ENCODE measurements at regions not wholly inside any gene's neighbourhood (a gene's known extent, or its start where the extent isn't known, plus 50 kb on each side); places are given as distances from the start of the nearest gene placed in this dataset.

DNA sequence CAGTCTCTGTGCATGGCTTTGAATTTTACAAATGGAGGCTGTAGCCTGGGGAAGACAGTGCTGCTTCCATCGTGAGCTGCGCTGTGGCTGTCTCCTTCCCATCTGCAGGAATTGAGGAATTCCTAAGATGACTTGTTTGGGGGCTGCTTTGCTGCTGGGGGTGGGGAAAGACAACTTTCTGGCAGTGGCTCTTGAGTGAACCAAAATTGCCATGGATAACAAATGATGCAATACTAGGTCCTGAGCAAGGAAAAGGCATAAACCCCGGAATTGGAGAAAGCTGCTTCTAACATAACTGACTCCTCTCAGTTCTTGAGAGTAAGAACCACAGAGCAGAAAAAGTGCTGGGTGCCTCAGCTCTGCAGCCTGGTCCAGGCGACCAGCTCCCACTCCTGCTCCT is 245.0 kb upstream of the RPL38 start:
- no peak for DNase-seq

DNA sequence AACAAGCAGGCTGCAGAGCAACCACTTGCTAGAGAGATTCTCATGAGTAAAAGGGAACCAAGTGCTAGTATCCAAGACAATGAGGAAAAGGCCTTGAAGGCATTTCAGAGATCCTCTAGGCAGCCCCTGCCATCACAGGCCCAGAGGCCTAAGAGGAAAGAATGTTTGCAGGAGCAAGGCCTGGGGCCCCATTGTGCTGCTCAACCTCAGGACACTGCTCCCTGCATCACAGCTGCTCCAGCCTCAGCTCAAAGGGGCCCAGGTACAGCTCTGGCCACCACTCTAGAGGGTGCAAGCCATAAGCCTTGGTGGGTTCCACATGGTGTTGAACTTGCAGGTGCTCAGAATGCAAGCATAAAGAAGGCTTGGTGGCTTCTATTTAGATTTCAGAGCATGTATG is 243.0 kb upstream of the RPL38 start:
- DNase-seq, result no peak

DNA sequence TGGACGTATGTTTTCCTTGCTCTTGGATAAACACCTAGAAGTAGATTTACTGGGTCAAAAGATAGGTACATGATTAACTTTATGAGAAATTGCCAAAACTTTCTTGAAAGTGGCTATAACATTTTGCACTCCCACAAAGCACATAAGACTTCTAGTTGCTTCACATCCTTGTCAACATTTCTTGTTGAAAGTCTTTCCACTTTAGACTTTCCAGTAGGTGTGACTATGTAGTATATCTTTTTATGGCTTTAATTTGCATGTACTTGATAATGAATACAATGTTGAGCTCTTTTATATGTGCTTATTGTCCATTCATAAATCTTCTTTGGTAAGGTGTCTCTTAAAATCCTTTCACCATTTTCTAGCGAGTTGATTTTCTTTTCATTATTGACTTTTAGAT is 241.2 kb upstream of the RPL38 start:
- DNase-seq, result no peak

DNA sequence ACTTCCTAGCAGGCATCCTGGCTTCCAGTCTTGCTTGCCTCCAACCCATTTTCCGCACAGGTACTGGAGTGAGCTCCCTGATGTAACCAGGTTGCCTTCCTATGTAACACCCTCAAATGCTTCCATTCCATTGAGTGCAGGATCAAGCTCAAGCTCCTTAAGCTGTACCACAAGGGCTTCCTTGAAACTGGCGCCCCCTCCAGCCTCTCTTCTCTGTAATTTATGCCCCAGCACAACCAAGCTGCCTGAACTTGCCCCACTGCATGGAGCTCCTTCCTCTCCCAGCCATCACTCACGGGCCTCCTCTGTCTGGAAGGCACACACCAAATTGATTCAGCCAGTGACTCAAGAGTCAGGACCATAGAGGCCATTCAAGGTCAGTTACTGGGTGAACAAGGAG is 234.8 kb upstream of the RPL38 start:
- DNase-seq, result no peak

DNA sequence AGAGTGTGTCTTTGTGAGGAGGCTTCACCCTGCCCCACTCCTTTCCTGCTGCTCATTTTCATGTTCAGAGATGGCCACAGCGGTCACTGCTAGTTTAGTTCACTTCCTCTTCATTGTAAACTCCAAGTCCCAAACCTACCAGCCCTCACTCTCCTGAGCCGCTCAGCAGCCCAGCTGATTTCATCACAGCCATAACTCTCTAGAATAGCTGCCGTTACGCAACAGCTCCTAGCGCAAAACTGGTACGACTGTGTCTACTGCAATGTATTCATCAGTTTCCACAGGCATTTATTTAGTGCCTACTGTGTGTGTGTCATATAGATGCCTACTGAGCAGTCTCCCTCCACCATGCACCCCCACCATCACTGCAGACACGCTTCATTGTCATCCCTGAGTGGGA is 233.5 kb upstream of the RPL38 start:
- no peak for DNase-seq

DNA sequence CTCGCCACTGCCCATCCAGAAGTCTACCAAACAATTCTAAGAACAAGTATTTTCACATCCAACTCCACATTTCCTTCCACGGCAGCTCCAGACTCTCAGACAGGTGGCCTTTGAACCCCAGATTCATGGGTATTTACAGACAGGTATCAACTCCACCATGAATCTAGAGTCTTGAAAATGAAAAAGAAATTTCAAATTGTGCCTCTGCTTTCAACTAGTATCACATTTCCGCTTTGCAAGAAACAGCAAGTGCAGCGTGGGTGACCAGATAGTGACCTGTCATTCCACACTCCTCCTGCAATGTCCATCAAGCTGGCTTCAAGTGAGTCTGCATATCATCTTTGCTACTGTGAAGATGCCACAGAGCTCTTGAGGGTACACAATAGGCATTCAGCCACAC is 232.4 kb upstream of the RPL38 start:
- no peak for DNase-seq

DNA sequence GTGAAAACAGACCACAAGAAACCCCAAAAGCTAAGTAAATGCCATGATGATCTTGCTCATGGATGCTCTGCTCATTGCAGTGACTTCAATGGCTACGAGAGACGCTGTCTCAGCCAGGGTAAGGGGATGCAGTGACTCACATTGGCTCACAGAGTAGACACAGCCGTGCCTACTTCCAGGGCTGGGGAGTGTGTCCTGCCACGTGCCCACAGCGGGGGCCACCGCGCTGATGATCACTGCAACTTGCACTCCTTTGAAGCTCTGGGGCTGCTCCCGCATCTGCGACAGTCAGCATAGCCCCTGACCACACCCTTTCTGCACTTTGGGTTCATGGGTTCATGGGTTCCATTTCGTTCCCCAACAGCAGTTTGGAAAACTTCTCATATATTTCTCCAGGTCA is 231.4 kb upstream of the RPL38 start:
- no peak for DNase-seq

DNA sequence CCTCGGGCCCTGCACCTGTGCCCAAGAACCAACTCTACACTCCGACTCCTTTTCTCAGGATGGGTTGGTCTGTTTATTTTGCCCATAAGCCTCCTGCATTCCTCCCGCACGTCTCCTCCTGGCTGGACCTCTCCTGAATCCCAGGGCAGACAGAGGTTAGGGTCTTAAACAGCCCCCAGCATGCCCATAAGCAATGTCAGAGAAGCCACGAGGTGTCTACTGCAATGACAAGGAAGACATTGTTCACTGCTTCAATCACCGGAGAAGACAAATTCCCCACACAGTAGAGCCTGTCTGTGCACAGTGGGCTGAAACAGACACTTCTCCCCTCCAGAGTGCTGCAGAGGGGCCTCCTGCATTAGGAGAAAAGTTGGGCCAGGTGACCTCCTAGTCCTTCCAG is 230.6 kb upstream of the RPL38 start:
- no peak for DNase-seq

DNA sequence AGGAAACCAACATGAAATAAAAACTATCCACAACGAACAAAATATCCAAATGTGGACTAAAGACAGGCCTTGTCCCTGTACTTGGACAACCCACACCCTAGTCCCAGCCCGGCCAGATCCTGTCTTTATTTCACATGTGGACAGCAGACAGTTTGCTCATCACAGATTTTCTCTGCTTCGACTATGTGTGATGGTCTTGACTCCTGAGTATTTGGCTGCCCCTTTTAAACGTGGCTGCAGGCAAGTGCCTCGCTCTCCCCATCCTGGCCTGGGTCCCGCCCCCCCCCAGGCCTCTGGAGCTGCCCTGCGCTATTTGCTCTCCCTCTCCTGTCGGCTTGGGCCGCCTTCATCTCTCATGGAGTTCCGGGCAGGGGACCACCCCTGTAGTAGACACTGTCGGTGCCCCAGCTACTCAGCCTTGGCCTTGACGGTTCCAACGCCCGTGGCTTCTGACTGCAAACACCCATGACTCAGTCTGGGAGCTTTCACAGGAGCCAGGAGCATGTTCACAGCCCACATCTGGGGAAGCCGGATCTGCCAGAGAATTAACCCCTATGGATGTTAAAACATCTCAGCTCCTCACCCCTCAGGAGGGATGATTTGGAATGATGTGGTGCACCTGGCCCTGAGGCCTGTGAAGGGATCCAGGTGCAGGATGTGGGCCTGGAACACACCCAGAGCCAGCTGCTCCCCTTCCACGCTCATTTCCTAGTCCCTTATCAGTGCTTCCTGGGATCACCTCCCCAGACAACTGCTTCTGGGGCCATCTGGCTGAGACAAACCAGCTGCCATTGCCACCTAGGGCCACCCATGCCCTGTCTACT is 229.7 kb upstream of the RPL38 start:
- DNase-seq, result no peak

DNA sequence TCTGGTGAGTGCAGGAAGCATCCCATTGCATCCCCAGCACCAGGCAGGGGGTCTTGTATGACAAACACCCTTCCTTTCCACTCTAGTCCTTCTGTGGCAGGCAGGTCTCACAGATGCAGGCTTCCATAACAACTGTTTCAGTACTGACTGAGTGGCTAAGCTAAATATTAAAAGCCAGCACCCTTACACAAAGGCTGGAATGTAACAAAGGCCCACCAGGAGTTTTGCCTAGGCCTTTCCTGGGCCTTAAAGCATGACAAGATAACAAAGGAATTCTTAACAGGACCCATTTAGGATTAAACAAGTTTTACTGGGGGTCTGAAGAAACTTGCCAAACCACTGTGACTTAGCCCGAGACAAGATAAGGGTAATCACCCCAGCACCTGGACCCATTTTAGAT is 228.9 kb upstream of the RPL38 start:
- DNase-seq, result no peak

DNA sequence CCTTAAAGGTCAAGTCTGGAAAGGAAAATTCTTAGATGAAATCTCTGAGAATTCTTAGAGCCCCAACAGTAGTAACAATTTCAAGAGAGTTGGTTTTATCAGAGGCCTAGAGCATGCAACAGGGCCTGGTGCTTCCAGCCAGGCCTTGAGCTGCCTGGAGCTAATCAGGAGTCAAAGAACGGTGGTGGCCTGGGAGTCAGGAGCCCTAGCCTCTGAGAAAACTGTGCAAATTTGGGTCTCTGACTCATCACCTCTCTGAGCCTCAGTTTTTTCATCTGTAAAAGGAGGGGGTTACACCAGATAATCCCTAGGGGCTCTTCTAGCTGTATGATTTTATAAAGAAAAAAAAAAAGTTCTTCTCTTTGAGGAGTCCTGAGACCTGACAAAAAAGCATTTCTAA is 227.3 kb upstream of the RPL38 start:
- no peak for DNase-seq

DNA sequence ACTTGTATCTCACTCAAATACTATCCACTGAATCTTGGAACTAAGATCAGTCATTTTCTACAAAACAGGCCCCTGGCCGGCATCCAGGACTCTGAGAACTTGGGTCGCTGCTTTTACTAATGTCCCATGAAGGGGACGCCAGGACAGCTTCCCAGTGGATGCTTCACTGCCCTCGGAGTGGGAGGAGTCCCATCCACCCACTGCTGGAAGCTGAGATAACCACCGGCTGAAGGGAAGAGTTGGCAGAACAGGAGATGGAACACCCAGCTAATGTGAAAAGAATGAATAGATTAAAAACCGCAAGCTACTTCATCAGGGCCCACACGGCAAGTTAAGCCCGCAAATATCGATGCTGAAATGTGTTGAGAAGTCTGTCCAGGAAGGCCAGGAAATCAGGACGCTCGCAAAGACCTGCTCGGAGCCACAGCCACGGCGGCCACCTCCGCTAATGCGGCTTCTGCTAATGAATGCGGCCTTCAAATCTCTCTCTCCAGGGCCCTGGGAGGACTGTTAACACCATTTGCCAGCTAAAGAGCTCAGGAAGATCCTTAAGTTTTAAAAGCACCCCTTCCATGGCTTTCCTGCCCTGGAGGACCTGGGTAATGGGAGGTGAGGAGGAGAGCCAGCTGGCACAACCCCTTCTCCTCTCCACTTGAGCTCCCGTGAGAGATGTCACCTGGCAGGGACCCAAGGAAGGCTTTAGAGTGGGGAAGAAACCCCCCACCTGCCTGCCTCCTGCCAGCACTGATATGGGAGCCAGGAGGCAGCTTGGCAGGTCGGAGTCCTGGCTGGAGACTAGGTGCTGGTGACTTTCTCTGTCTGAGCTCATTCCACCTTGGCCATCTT is 226.6 kb upstream of the RPL38 start:
- DNase-seq, result no peak

DNA sequence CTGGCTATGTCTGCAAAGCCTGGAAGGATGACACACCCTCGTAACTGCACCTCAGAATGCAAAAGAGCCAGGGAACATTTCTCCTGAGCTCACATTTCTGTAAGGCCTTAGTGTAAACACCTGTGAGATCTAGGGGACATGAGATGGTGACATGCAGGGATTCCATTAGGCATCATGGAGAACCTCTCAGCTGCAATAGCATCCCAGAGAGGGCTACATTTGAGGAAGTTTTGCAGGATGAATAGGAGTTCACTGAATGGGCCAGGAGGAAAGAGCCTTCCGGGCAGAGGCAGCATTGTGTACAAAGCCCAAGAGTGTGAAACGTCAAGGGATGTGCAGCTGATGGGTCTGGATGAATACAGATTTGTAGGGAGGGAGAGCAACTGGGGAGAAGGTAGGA is 223.0 kb upstream of the RPL38 start:
- DNase-seq, result no peak

DNA sequence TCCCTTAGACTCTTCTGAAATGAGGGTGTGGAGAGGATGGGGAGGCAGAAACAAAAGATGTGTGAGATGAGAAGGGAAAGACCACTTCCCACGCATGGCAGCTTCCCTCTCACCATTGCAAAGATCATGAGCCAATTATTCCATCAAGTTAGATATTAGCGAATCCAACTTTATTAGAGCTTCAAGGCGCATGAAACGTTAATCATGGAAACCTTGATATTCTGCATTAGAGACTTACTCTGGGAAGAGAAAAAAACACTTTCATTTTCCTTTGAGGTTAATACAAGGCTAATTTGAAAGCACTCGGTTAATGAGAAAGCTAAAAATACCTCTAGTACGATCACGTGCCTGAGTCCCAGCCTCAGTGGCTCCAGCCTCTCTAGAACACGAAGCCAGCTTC is 220.6 kb upstream of the RPL38 start:
- no peak for DNase-seq

DNA sequence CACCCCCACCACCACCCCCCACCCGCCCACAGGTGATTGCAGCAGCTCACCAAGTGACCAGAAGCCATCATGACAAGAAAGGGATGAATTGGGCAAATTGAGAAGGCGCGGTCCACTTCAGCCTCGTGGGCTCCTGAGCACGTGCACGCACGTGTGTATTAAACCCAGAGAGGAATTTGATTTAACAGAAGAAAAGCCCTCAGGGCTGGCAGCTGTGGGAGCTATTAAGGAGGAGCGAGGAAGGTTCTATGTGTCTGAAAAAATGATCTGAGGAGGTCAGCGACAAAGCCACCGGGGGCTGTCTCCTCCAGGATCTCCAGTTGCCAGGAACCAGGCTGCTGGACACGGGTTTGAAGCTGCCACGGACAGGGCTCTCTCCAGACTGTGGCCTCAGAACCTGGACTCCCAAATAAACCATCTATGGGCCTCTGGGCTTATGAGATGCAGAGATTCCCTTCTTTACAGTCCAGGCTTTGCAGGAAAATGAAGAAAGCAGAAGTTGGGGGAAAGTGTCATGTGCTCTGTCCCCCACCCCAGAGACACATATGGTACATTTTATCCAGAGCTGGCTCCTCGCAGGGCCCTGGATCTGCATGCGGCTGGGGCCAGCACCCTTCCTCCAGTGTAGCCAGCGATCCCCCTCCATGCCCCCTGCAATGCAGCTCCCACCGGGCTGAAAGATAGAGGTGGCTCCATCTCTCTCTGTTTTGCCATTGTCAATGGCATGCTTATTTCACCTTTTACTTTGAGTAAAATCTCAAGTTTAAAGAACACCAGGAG is 219.7 kb upstream of the RPL38 start:
- DNase-seq, result no peak

DNA sequence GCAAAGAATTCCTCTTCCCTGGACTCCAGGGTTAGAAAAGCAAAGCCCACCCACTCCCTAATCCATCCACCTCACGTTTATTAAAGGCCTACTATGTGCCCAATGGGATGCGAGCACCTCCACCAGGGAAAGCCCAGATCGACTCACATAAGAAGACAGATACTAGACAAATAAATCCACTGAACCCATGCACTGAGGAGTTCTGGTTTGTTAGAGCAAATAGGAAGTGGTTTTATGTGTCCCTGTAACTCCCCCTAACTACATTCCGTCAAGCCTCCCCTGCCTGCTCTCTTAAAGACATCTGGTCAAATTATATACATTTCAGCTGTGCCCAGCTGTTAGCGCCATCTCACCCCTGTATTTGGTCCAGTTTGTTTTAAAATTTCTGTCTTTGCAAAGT is 218.5 kb upstream of the RPL38 start:
- no peak for DNase-seq

DNA sequence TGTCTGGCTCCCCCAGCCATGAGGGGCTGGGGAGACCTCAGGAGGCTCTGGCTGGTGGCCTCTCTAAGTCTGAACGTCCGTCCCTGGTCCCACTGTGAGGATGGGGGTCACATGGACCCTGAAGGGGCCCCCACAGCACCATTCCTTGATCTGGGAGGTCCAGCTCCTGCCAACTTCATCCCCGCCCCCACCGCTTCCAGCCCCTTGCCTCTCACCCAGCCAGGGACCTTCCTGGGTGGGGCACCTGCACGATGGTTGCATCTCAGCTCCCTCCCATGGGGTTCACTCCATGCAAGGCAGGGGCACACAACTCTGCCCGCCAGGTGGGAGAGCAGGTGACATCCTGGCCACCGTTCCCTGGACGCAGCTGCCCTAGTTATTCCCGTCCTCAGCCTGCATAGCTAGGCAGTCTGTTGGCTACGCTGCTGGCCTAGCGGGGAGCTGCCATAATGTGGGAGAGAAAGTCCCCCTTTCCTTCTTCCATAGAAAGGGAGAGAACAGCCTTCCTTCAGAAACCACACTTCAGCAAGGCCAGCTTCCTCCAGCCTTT is 217.9 kb upstream of the RPL38 start:
- DNase-seq, result no peak

DNA sequence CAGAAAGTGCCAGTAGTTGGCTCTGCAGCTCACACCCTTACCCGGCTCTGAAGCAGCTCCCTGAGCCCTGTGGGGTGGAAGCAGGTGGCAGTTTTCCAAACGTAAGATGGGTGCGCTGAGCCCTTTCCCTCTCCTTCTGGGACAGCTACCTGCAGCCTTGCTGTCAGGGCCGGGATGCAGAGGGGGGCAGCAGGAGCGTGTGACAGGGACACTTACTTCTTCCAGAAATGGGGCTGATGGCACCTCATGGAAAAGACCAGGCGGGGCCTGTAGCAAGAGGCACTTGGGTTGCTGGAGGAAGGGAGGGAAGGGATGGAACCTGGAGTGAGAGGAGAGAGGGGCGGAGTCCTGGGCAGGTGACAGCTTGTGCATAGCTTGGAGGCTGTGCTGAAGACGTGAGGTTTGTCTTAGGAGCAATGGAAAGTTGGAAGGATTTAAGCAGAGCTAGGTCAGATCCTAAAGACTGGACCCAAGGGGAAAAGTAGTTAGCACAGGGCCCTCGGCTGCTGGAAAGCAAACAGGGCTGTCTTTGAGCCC is 216.8 kb upstream of the RPL38 start:
- DNase-seq, result no peak

DNA sequence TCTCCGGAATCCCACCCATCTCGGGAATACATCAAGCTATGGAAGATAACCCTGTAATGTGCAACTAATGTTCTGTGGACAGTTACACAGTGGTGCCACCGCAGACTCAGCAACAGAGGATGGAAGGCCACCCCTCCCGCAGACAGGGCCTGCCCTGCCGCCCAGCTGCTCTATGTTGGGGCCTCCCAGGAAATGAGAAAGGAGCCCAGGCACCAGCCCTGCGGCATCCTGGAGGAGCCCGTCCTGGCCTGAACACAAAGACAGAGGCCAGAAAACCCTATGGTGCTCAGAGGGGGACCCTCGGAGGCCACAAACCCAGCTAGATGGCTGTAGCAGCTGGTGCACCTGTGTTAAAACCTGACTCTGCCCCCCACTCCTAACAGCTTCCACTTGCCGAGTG is 216.1 kb upstream of the RPL38 start:
- DNase-seq, result no peak

DNA sequence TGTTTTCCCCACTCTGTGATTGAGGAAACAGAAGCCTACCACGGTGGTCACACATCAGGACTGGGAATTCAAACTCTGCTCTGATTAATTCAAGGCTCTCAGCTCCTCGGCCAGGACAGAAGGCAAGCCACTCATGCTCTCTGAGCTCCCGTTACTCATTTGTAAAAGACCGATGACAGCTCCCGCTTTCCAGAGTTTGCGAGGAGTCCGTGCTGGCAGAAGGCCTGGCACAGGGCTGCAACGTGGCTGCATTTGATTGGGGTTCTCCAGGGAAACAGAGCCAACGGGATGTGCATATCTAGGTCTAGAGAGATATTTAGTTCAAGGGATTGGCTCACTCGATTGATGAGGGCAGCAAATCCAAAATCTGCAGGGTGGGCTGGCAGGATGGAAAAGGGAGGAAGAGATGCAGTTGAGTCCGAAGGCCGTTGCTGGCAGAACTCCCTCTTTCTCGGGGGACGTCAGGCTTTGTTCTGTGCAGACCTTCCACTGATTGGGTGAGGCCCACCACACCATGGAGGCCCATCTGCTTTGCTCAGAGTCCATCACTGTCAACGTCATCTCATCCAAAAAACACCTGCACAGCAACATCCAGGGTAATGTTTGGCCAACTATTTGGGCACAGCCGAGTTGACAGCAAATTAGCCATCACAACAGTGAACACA is 215.5 kb upstream of the RPL38 start:
- DNase-seq, result no peak

DNA sequence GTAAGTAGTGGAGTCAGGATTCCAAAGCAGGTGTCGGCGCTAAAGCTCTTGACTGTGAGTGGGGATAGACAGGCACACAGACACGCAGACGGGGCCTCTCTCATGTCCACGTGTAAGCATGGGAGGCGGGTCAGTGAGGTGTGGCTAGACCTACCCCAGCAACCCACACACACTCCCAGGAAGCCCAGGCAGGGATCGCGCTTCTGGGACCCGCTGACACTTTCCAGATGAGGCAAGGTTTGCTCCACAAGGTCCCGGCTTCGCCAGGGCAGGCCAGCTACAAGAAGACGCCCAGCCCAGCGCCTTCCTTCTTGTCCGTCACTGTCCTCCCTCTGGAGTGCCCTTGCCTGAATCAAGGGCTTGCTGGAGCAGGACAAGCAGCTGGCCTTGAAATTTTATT is 213.8 kb upstream of the RPL38 start:
- no peak for DNase-seq

DNA sequence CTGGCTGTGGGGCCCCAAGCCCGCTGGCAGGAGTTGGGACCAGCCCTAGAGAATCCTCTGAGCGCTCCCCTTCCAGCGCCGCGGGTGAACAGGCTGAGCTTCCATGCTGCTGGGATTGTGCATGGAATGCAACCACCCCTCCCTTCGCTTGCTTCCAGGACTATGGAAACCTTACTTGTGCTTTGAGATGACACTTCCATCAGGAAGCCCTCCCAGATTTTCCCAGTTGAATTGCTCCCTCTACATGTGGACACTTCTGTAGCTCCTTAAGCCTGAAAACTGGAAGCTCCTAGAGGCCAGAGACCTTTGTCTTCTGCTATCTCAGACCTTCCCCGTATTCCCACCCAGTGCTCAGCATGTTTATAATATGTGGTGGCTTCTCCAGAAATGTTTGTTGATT is 213.2 kb upstream of the RPL38 start:
- DNase-seq, result no peak

DNA sequence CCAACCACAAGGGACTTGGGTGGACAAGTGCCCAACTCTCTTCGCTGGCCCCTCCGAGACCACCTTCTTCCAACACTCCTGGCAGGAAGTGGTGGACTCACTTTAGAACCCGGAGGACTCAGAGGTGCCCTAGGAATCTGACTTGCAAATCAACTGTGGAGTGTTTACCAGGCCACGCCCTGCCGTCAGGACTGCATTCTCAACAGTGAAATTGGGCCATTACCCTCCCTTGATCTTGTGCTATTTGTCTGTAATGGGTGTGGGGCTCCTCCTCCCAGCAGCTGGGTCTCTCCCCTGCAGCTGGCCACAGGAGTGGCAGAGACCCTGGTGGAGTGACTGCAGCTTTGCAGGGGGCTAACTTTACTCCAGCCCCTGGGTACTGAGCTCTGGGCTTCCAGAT is 212.2 kb upstream of the RPL38 start:
- no peak for DNase-seq
